Thyroid gland (tissue), 4 donors: ENCODE measurements at regions not wholly inside any gene's neighbourhood (a gene's known extent, or its start where the extent isn't known, plus 50 kb on each side); places are given as distances from the start of the nearest gene placed in this dataset.

Experiments used
- DNase-seq, 2 donors: peaks; one replicate each; pipeline ENCODE4 v3.0.0-alpha.2; 2019
- H3K27ac ChIP-seq, 3 donors: fragments of 200-600 bp; sonication (generic); 1 replicate in 2 of 3; 2 replicates in 1 of 3; pipeline ENCODE4 v1.5.1; 2016 to 2019; ENCODE audit warnings: mild to moderate bottlenecking in 1 of 3, moderate library complexity in 1 of 3
- H3K27me3 ChIP-seq: fragments of 200-600 bp; sonication (generic); one replicate; pipeline ENCODE4 v1.5.1; 2019
- H3K36me3 ChIP-seq, 2 donors: fragments of 200-600 bp; sonication (generic); one replicate each; pipeline ENCODE4 v1.5.1; 2016 to 2019
- H3K4me1 ChIP-seq, 2 donors: fragments of 200-600 bp; sonication (generic); one replicate each; pipeline ENCODE4 v1.5.1; 2017 to 2019
- H3K4me3 ChIP-seq, 3 donors: fragments of 200-600 bp; sonication (generic); replicated peaks in 1 of 3; 1 replicate in 2 of 3; 2 replicates in 1 of 3; pipeline ENCODE4 v1.5.1; 2016; ENCODE audit warnings: mild to moderate bottlenecking in 1 of 3
- H3K9me3 ChIP-seq: fragments of 200-600 bp; sonication (generic); one replicate; pipeline ENCODE4 v1.5.1; 2017
- POLR2A ChIP-seq, 2 donors: fragments of 450-650 bp; IDR thresholded peaks; one replicate each; pipeline ENCODE4 v1.6.1; 2017; ENCODE audit warnings: antibody characterized with exemption in 2 of 2, mild to moderate bottlenecking in 2 of 2, moderate library complexity in 1 of 2
- WGBS, 2 donors: methylation state at CpG; one replicate each; pipeline ENCODE4 v1.1.5; 2017; 5-methylcytosine and 5-hydroxymethylcytosine counted together
- intact Hi-C: fragments of 100-400 bp; cut with DNase I; formaldehyde crosslinking; loops from one replicate; pipeline ENCODE4 v1.15.1; 2023
- TF ChIP-seq, protein P1 (sequence below), 6 experiments: fragments of 200-600 bp in 3 of 6; fragments of 450-650 bp in 3 of 6; sonication (generic) in 3 of 6; IDR thresholded peaks; one replicate each; pipeline ENCODE4 v1.5.1; 2016 to 2019; ENCODE audit warnings: antibody characterized with exemption in 6 of 6, mild to moderate bottlenecking in 2 of 6, inconsistent platforms in 1 of 6, moderate library complexity in 1 of 6

DNA sequence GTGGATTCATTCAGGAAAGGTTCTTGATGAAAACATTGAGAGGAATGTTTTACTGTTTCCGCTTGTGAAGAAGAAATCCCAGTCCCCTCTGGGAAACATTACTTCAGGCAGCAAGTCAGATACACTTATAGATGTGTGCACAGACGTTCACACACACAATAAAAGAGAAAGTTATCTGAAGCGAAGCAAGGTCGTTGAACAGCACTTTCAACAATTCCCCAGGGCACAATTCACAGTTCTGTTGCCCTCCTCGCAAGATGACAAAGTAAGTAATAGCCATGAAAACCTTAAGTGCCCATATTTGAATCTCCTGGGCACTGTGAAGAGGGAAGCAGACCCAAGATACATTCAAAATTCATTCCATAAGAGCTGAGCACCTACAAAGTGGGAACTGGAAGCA is 156.6 kb upstream of the CAND1 start:
- Histone ChIP-seq H3K4me3 (no peak overlapping the region), H3K36me3 (no peaks in the 10 kb centered on the region), H3K27ac (no peak overlapping the region), H3K9me3 (no peaks in the 10 kb centered on the region), H3K4me1 (no peaks in the 10 kb centered on the region), H3K27me3 (no peaks in the 10 kb centered on the region)
- TF ChIP-seq, protein P1, sequence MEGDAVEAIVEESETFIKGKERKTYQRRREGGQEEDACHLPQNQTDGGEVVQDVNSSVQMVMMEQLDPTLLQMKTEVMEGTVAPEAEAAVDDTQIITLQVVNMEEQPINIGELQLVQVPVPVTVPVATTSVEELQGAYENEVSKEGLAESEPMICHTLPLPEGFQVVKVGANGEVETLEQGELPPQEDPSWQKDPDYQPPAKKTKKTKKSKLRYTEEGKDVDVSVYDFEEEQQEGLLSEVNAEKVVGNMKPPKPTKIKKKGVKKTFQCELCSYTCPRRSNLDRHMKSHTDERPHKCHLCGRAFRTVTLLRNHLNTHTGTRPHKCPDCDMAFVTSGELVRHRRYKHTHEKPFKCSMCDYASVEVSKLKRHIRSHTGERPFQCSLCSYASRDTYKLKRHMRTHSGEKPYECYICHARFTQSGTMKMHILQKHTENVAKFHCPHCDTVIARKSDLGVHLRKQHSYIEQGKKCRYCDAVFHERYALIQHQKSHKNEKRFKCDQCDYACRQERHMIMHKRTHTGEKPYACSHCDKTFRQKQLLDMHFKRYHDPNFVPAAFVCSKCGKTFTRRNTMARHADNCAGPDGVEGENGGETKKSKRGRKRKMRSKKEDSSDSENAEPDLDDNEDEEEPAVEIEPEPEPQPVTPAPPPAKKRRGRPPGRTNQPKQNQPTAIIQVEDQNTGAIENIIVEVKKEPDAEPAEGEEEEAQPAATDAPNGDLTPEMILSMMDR (IDR thresholded peaks at IDR 0.05) = no peak
- no peak for TF ChIP-seq POLR2A (IDR thresholded peaks at IDR 0.05)
- WGBS, 2 donors = 49 to 55% methylated on average over 5 of the region's 5 CpGs
- intact Hi-C loops = no loop called here
- no peak for DNase-seq

DNA sequence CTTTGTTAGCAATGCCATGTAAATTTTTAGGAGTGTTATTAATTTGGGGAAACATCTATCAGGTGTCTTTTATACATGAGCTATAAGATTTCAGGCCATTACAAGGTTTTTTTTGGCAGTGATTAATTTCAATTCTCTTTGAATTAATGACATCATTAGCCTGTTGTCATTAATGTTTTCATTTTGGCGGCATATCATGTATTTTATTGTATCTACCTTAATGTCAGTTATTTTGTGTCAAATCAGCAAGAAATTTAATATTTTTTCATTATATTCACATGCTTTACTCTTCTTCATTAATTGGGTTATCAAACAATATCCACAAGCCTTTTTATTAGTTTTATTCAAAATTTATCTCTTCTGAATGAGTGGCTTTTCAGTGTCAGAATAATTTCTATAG is 153.0 kb upstream of the CAND1 start:
- no peaks in the 10 kb centered on the region for H3K36me3 ChIP-seq
- no peak overlapping the region for H3K27ac ChIP-seq
- intact Hi-C loops = no loop called here
- no peaks in the 10 kb centered on the region for H3K4me1 ChIP-seq
- DNase-seq = no peak
- no peak overlapping the region for H3K4me3 ChIP-seq
- WGBS, 2 donors = 92 to 98% methylated on average over 1 of the region's 1 CpG
- no peaks in the 10 kb centered on the region for H3K9me3 ChIP-seq
- TF ChIP-seq, protein P1 (IDR thresholded peaks at IDR 0.05) = no peak
- no peak for TF ChIP-seq POLR2A (IDR thresholded peaks at IDR 0.05)
- H3K27me3 ChIP-seq = no peaks in the 10 kb centered on the region

DNA sequence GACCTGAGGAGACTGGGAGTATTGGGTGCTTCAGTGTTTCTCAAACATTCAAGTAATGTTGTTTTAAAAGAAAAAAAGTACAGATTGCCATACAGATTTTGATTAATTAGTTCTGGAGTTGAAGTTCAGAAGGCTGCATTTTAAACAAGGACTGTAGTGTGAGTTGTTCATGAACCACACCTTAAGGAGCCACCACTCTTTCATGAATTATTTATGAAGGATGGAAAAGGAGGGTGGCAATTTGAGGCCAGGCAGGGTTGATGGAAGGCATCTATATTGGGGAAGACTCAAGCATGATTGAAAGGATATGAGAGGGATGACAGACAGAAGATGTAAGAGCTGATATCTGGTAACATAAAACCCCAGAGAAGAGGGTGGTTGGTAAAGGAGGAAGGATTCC is 146.6 kb upstream of the CAND1 start:
- H3K27me3 ChIP-seq = no peaks in the 10 kb centered on the region
- TF ChIP-seq, protein P1 (IDR thresholded peaks at IDR 0.05) = no peak
- TF ChIP-seq POLR2A (IDR thresholded peaks at IDR 0.05) = no peak
- no peak overlapping the region for H3K27ac ChIP-seq
- intact Hi-C loops = no loop called here
- H3K4me3 ChIP-seq = no peak overlapping the region
- H3K9me3 ChIP-seq = no peaks in the 10 kb centered on the region
- no peaks in the 10 kb centered on the region for H3K4me1 ChIP-seq
- H3K36me3 ChIP-seq = no peaks in the 10 kb centered on the region
- DNase-seq = no peak

DNA sequence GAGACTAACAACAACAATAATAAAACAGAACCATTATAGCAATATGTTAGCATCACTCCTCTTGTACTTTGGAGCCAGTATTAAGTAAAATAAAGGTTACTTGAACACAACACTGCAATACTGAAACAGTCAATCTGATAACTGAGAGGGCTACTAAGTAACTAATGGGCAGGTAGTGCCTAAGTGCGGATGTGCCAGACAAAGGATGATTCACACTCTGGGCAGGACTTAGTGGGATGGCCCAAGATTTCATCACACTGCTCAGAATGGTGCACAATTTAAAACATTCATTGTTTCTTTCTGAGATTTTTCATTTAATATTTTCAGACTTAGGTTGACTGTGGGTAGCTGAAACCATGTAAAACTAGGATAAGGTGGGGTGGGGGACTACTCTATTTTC is 131.9 kb upstream of the CAND1 start:
- 97 to 100% methylated on average over 1 of the region's 1 CpG for WGBS, 2 donors
- DNase-seq = no peak
- no peak for TF ChIP-seq POLR2A (IDR thresholded peaks at IDR 0.05)
- TF ChIP-seq, protein P1 (IDR thresholded peaks at IDR 0.05) = no peak
- H3K36me3 ChIP-seq = no peaks in the 10 kb centered on the region
- no peaks in the 10 kb centered on the region for H3K4me1 ChIP-seq
- no peaks in the 10 kb centered on the region for H3K27me3 ChIP-seq
- H3K9me3 ChIP-seq = no peaks in the 10 kb centered on the region
- no peak overlapping the region for H3K27ac ChIP-seq
- intact Hi-C loops = no loop called here
- H3K4me3 ChIP-seq = no peak overlapping the region

DNA sequence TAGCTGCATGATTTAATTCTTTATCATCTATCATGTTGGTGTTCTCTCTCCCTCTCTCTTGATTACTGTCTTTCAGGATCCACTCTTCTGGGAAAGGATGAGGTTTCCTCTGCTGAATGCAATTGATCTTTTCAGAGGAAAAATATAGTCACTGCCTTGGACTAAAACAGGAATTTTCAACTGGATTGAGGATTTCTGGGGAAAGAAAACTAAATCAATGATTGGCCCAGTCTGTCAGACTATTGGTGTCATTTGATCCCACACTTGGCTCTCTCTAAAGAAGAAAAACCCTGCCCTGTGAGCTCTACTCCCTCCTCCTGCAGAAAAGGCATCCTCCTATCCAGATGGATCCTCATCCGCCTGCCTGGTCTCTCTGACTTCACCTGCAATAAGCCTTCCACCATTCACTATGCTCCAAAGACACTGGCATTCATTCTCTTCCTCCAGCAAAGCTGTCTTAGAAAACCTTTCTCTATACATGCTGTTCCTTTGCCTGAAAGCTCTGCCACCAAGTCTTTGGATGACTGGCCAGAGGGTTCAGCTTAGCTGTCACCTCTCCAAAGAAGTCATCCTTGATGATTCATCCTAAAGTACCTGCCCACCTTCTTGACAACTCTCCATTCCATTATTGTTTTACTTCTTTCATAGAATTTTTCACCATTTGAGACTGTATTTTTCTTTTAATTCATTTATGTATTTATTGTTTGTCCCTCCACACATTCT is 127.7 kb upstream of the CAND1 start:
- TF ChIP-seq, protein P1 (IDR thresholded peaks at IDR 0.05) = no peak
- TF ChIP-seq POLR2A (IDR thresholded peaks at IDR 0.05) = no peak
- no peaks in the 10 kb centered on the region for H3K27me3 ChIP-seq
- no peak overlapping the region for H3K4me3 ChIP-seq
- H3K4me1 ChIP-seq = no peaks in the 10 kb centered on the region
- intact Hi-C loops = no loop called here
- DNase-seq = no peak
- H3K36me3 ChIP-seq = no peaks in the 10 kb centered on the region
- no peak overlapping the region for H3K27ac ChIP-seq
- no peaks in the 10 kb centered on the region for H3K9me3 ChIP-seq
- WGBS, 2 donors = 67 to 71% methylated on average over 1 of the region's 1 CpG
